Activated CD4-positive, alpha-beta memory T cell treated with anti-CD3 and anti-CD28 coated beads for 36 hours (primary cell): ENCODE measurements at regions not wholly inside any gene's neighbourhood (a gene's known extent, or its start where the extent isn't known, plus 50 kb on each side); places are given as distances from the start of the nearest gene placed in this dataset.
"Not testable (repeated sequence)": the region's sequence is repeated elsewhere in the genome, so short reads cannot be mapped to it uniquely, and the experiment has no call there.

Source experiments
- CTCF ChIA-PET: fragments of 350-600 bp; sonication (Branson Sonifier 250); formaldehyde crosslinking; loops from one replicate; lab custom pipeline; 2021; ENCODE audit warnings: antibody characterized with exemption, inconsistent platforms; lab: Charles Lee
- POLR2A ChIA-PET: fragments of 350-600 bp; sonication (Branson Sonifier 250); formaldehyde crosslinking; loops from one replicate; lab custom pipeline; 2021; ENCODE audit warnings: antibody characterized with exemption; lab: Charles Lee
- DNase-seq: peaks from one replicate; pipeline ENCODE4 v3.0.0-alpha.2; 2020
- H3K27ac Mint-ChIP-seq: one replicate; pipeline ENCODE4 v1.8.0; 2021; ENCODE audit warnings: mixed read lengths
- H3K27me3 Mint-ChIP-seq: one replicate; pipeline ENCODE4 v1.8.0; 2021; ENCODE audit warnings: mixed read lengths
- H3K36me3 Mint-ChIP-seq: one replicate; pipeline ENCODE4 v1.8.0; 2021; ENCODE audit warnings: mixed read lengths
- H3K4me1 Mint-ChIP-seq: one replicate; pipeline ENCODE4 v1.8.0; 2021; ENCODE audit warnings: low read depth, mixed read lengths
- H3K4me3 Mint-ChIP-seq: one replicate; pipeline ENCODE4 v1.8.0; 2021; ENCODE audit warnings: mild to moderate bottlenecking, mixed read lengths
- H3K9me3 Mint-ChIP-seq: one replicate; pipeline ENCODE4 v1.8.0; 2021; ENCODE audit warnings: mixed read lengths
- intact Hi-C: fragments of 100-400 bp; cut with micrococcal nuclease; formaldehyde crosslinking; loops from one replicate; pipeline ENCODE4 v1.15.1; 2023

- Mint-ChIP-seq H3K4me3 (no peak overlapping the region), H3K4me1 (no peaks in the 10 kb centered on the region), H3K27me3 (peaks cover 11% of the 10 kb centered on the region), H3K9me3 (no peaks in the 10 kb centered on the region), H3K36me3 (no peaks in the 10 kb centered on the region), H3K27ac (no peak overlapping the region)
- ChIA-PET CTCF (no interaction called here), POLR2A (no interaction called here)
- intact Hi-C loops = no loop called here
- DNase-seq = no peak
Observed at GRCh38 chr6:167401525-167402194, 76.8 kb downstream of the TTLL2 start.

GRCh38 chr6:167402195-167402686 lies 77.4 kb downstream of the TTLL2 start:
- no peaks in the 10 kb centered on the region for H3K9me3 Mint-ChIP-seq
- H3K4me3 Mint-ChIP-seq = no peak overlapping the region
- intact Hi-C loops = no loop called here
- CTCF ChIA-PET = no interaction called here
- H3K27ac Mint-ChIP-seq = no peak overlapping the region
- DNase-seq = no peak
- peaks cover 11% of the 10 kb centered on the region for H3K27me3 Mint-ChIP-seq
- POLR2A ChIA-PET = no interaction called here
- no peaks in the 10 kb centered on the region for H3K4me1 Mint-ChIP-seq
- H3K36me3 Mint-ChIP-seq = no peaks in the 10 kb centered on the region

DNA sequence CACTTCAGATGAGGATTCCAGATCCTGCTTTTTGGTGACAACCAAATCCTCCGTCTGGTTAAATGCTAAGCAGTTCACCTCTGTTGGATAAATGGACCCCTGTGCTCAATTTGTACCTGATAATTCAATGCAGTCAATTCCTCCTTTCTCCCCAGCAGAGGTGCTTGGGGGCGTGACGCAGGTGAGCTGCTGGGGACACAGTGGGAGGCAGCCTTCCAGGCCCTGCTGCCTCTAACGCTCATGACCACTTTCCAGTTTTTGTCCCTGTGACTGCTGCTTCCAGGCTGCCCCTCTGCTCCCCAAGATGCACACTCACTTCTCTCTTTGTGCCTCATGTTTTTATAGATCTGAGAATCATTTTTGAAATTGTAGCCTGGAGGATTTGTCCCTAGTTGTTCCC lies 78.5 kb downstream of the TTLL2 start:
- no peak for DNase-seq
- intact Hi-C loops = no loop called here
- H3K4me1 Mint-ChIP-seq = no peaks in the 10 kb centered on the region
- H3K27me3 Mint-ChIP-seq = peaks cover 13% of the 10 kb centered on the region
- no peaks in the 10 kb centered on the region for H3K9me3 Mint-ChIP-seq
- no peak overlapping the region for H3K4me3 Mint-ChIP-seq
- CTCF ChIA-PET = no interaction called here
- no peak overlapping the region for H3K27ac Mint-ChIP-seq
- POLR2A ChIA-PET = no interaction called here
- no peaks in the 10 kb centered on the region for H3K36me3 Mint-ChIP-seq

- H3K36me3 Mint-ChIP-seq = no peaks in the 10 kb centered on the region
- CTCF ChIA-PET = no interaction called here
- DNase-seq = no peak
- H3K9me3 Mint-ChIP-seq = no peaks in the 10 kb centered on the region
- H3K27me3 Mint-ChIP-seq = peaks cover 13% of the 10 kb centered on the region
- intact Hi-C loops = no loop called here
- no peak overlapping the region for H3K4me3 Mint-ChIP-seq
- POLR2A ChIA-PET = no interaction called here
- H3K27ac Mint-ChIP-seq = no peak overlapping the region
- H3K4me1 Mint-ChIP-seq = no peaks in the 10 kb centered on the region
Observed at GRCh38 chr6:167404385-167405049, 79.6 kb downstream of the TTLL2 start.

GRCh38 chr6:167405778-167406532 lies 81.1 kb downstream of the TTLL2 start:
- DNase-seq = no peak
- H3K27me3 Mint-ChIP-seq = peaks cover 13% of the 10 kb centered on the region
- H3K9me3 Mint-ChIP-seq = no peaks in the 10 kb centered on the region
- no peaks in the 10 kb centered on the region for H3K4me1 Mint-ChIP-seq
- intact Hi-C loops = no loop called here
- no peaks in the 10 kb centered on the region for H3K36me3 Mint-ChIP-seq
- no peak overlapping the region for H3K4me3 Mint-ChIP-seq
- H3K27ac Mint-ChIP-seq = no peak overlapping the region
- ChIA-PET CTCF (no interaction called here), POLR2A (no interaction called here)

DNA sequence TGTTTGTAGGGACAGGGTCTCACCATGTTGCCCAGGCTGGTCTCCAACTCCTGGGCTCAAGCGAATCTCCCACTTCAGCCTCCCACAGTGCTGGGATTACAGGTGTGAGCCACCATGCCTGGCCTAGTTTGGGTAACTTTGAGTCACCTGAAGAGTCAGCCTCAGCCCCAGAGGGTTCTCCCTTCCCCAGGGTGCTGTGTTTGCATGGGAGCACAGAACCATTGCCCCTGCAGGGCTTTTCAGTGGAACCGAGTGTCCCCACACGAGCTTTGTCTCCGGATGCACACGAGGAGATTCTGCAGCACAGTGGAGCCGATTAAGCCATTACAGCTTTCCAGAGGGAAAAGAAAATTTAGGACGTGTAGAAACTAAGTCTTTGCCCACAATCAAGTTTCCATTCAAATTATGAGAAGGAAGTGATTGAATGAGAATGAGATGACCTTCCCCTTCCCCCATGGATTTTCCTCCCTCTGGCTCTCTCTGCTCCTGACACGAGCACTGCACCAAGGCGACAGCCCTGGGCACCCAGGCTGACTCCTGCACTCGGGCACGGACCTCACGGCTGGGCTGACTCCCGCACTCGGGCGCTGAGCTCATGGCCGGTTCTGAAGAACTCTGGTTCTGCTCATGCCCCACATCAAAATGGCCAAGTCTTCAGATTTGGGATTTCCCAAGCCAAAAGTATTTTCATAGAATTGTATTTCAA lies 81.8 kb downstream of the TTLL2 start:
- not testable (repeated sequence) for H3K4me3 Mint-ChIP-seq

GRCh38 chr6:167407239-167408064 lies 82.6 kb downstream of the TTLL2 start:
- Mint-ChIP-seq H3K4me1 (no peaks in the 10 kb centered on the region), H3K9me3 (no peaks in the 10 kb centered on the region), H3K36me3 (no peaks in the 10 kb centered on the region), H3K27me3 (peaks cover 12% of the 10 kb centered on the region), H3K4me3 (no peak overlapping the region), H3K27ac (no peak overlapping the region)
- intact Hi-C loops = no loop called here
- no peak for DNase-seq
- CTCF ChIA-PET = no interaction called here
- POLR2A ChIA-PET = no interaction called here

More for the DNA sequence above, 81.8 kb downstream of the TTLL2 start:
- H3K4me1 Mint-ChIP-seq, POLR2A ChIA-PET, H3K36me3 Mint-ChIP-seq, H3K9me3 Mint-ChIP-seq, H3K27ac Mint-ChIP-seq, CTCF ChIA-PET, DNase-seq, intact Hi-C loops: not testable (repeated sequence)
- peaks cover 13% of the 10 kb centered on the region for H3K27me3 Mint-ChIP-seq

GRCh38 chr6:167408235-167408869 lies 83.5 kb downstream of the TTLL2 start:
- CTCF ChIA-PET = no interaction called here
- no peak overlapping the region for H3K4me3 Mint-ChIP-seq
- H3K4me1 Mint-ChIP-seq = no peaks in the 10 kb centered on the region
- H3K27me3 Mint-ChIP-seq = peaks cover 12% of the 10 kb centered on the region
- H3K27ac Mint-ChIP-seq = no peak overlapping the region
- no peaks in the 10 kb centered on the region for H3K36me3 Mint-ChIP-seq
- H3K9me3 Mint-ChIP-seq = no peaks in the 10 kb centered on the region
- intact Hi-C loops = no loop called here
- POLR2A ChIA-PET = no interaction called here
- DNase-seq = no peak

- CTCF ChIA-PET = no interaction called here
Observed at GRCh38 chr6:167409079-167409478, 84.2 kb downstream of the TTLL2 start.

DNA sequence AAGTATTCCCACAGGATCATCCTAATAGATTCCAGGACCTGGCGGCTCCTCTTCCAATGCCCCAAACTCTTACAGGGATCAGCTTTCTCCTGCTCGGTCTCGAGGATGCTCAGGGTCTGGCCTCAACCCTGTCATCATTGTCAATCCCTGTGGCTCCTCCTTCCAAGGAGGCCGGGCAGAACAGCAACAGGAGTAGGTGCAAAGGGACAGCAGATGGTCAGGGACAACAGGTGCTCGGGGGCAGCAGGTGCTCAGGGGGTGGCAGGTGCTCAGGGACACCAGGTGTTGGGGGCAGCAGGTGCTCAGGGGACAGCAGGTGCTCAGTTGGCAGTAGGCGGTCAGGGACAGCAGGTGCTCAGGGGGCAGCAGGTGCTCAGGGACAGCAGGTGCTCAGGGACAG lies 84.8 kb downstream of the TTLL2 start:
- Mint-ChIP-seq H3K27ac (no peak overlapping the region), H3K4me3 (no peak overlapping the region), H3K9me3 (no peaks in the 10 kb centered on the region), H3K27me3 (peaks cover 9% of the 10 kb centered on the region), H3K36me3 (no peaks in the 10 kb centered on the region), H3K4me1 (no peaks in the 10 kb centered on the region)
- POLR2A ChIA-PET = no interaction called here
- intact Hi-C loops = no loop called here
- CTCF ChIA-PET = no interaction called here
- DNase-seq = no peak

More at GRCh38 chr6:167409079-167409478, 84.2 kb downstream of the TTLL2 start:
- POLR2A ChIA-PET = no interaction called here
- Mint-ChIP-seq H3K4me1 (no peaks in the 10 kb centered on the region), H3K9me3 (no peaks in the 10 kb centered on the region), H3K27ac (no peak overlapping the region), H3K4me3 (no peak overlapping the region), H3K27me3 (peaks cover 9% of the 10 kb centered on the region), H3K36me3 (no peaks in the 10 kb centered on the region)
- DNase-seq = no peak
- intact Hi-C loops = no loop called here

GRCh38 chr6:167410462-167410861 lies 85.6 kb downstream of the TTLL2 start:
- H3K36me3 Mint-ChIP-seq = no peaks in the 10 kb centered on the region
- intact Hi-C loops = no loop called here
- no peak overlapping the region for H3K4me3 Mint-ChIP-seq
- H3K27me3 Mint-ChIP-seq = peaks cover 9% of the 10 kb centered on the region
- POLR2A ChIA-PET = no interaction called here
- CTCF ChIA-PET = no interaction called here
- no peak for DNase-seq
- no peaks in the 10 kb centered on the region for H3K9me3 Mint-ChIP-seq
- H3K27ac Mint-ChIP-seq = no peak overlapping the region
- H3K4me1 Mint-ChIP-seq = no peaks in the 10 kb centered on the region
